ENCODE measurements at regions not wholly inside any gene's neighbourhood (a gene's known extent, or its start where the extent isn't known, plus 50 kb on each side); places are given as distances from the start of the nearest gene placed in this dataset.
A peak's percentile ranks its signal among the peaks of the same experiment; 100 is the strongest.

- DNase-seq = no peak
- H3K27me3 ChIP-seq (ENCODE audit: low read depth) = no peaks in the 10 kb centered on the region
- H3K9me3 ChIP-seq (replicated peaks) = no peaks in the 10 kb centered on the region
- peak overlapping the region; percentile 15 for H3K27ac ChIP-seq (replicated peaks)
- no peak for TF ChIP-seq CTCF (IDR thresholded peaks at IDR 0.05; ENCODE audit: borderline replicate concordance)
- no peaks in the 10 kb centered on the region for H3K36me3 ChIP-seq
- no peak overlapping the region for H3K4me3 ChIP-seq
- no peaks in the 10 kb centered on the region for H3K4me1 ChIP-seq
- intact Hi-C loops (cut with micrococcal nuclease) = no loop called here
Observed at GRCh38 chr4:165709973-165710526, 163.0 kb upstream of the TLL1 start.

GRCh38 chr4:165711436-165711835, 161.6 kb upstream of the TLL1 start:
- no peak for DNase-seq
- intact Hi-C loops (cut with micrococcal nuclease) = no loop called here
- no peak overlapping the region for H3K4me3 ChIP-seq
- TF ChIP-seq CTCF (IDR thresholded peaks at IDR 0.05; ENCODE audit: borderline replicate concordance) = no peak
- peaks cover 6% of the 10 kb centered on the region for H3K9me3 ChIP-seq (replicated peaks)
- no peaks in the 10 kb centered on the region for H3K27me3 ChIP-seq (ENCODE audit: low read depth)
- peaks cover 4% of the 10 kb centered on the region for H3K4me1 ChIP-seq
- no peak overlapping the region for H3K27ac ChIP-seq (replicated peaks)
- H3K36me3 ChIP-seq = no peaks in the 10 kb centered on the region

GRCh38 chr4:165711912-165712311, 161.1 kb upstream of the TLL1 start:
- Histone ChIP-seq H3K9me3 (replicated peaks) (peaks cover 6% of the 10 kb centered on the region), H3K4me1 (peaks cover 8% of the 10 kb centered on the region), H3K36me3 (no peaks in the 10 kb centered on the region), H3K27me3 (ENCODE audit: low read depth) (no peaks in the 10 kb centered on the region), H3K4me3 (no peak overlapping the region), H3K27ac (replicated peaks) (no peak overlapping the region)
- intact Hi-C loops (cut with micrococcal nuclease) = no loop called here
- TF ChIP-seq CTCF (IDR thresholded peaks at IDR 0.05; ENCODE audit: borderline replicate concordance) = no peak
- no peak for DNase-seq

- intact Hi-C loops (cut with micrococcal nuclease) = no loop called here
- Histone ChIP-seq H3K36me3 (no peaks in the 10 kb centered on the region), H3K4me3 (no peak overlapping the region), H3K27me3 (ENCODE audit: low read depth) (no peaks in the 10 kb centered on the region), H3K9me3 (replicated peaks) (peaks cover 6% of the 10 kb centered on the region), H3K27ac (replicated peaks) (no peak overlapping the region), H3K4me1 (peaks cover 8% of the 10 kb centered on the region)
- TF ChIP-seq CTCF (IDR thresholded peaks at IDR 0.05; ENCODE audit: borderline replicate concordance) = no peak
- no peak for DNase-seq
Observed at GRCh38 chr4:165714650-165715049, 158.4 kb upstream of the TLL1 start.

- intact Hi-C loops (cut with micrococcal nuclease) = no loop called here
- no peak overlapping the region for H3K27ac ChIP-seq (replicated peaks)
- H3K9me3 ChIP-seq (replicated peaks) = peaks cover 6% of the 10 kb centered on the region
- no peaks in the 10 kb centered on the region for H3K27me3 ChIP-seq (ENCODE audit: low read depth)
- no peak overlapping the region for H3K4me3 ChIP-seq
- no peak for DNase-seq
- peaks cover 8% of the 10 kb centered on the region for H3K4me1 ChIP-seq
- no peak for TF ChIP-seq CTCF (IDR thresholded peaks at IDR 0.05; ENCODE audit: borderline replicate concordance)
- H3K36me3 ChIP-seq = no peaks in the 10 kb centered on the region
Observed at GRCh38 chr4:165715211-165715610, 157.8 kb upstream of the TLL1 start.
